HG03159 (cell line): ENCODE measurements at regions not wholly inside any gene's neighbourhood (a gene's known extent, or its start where the extent isn't known, plus 50 kb on each side); places are given as distances from the start of the nearest gene placed in this dataset.

Experiments used
- ATAC-seq: cut with Tn5 transposase; IDR thresholded peaks from one replicate; pipeline ENCODE4 v1.9.1; 2021; ENCODE audit warnings: mild to moderate bottlenecking, moderate library complexity; ENCODE audit not compliant: unreplicated experiment

GRCh38 chr2:145185696-145186095, 665.8 kb upstream of the ZEB2 start:
- no peak for ATAC-seq

GRCh38 chr2:145184741-145185651, 665.1 kb upstream of the ZEB2 start:
- ATAC-seq: no peak

DNA sequence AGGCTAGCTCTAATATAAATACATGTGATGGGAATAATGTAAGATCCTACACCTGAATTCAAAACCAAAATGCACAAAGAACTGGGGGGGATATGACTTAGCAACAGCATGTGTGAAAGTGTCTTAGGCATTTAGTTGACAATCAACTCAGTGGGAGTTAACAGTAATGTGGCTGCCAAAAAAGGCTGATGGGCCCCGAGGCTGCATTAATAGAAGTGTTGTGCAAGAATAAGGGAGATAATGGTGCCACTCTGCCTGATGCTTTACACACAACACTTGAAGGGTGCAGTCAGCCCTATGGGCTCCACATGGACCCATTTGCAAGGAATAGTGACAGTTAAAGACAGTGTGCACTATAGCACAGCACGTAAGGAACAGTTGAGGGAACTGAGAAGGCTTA, 649.4 kb upstream of the ZEB2 start:
- no peak for ATAC-seq

DNA sequence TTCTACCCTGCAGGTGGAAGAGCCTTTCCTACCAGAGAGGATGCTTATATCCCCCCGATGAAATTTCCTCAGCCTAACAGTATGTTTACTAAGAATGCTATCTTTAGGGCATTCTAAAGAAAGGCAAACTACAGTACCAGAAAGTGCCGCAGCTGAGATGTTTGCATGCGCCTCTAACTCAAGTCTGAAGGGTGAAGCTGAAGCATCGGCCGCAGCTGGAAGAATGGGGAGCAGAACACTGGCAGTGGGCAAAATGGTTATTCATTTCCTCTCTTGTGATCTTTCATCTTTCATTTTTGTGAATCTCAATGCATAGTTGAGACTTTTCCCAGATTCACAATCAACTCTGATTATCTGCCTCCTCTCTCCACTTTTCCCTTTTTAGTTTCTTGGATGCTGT, 648.2 kb upstream of the ZEB2 start:
- ATAC-seq: no peak

DNA sequence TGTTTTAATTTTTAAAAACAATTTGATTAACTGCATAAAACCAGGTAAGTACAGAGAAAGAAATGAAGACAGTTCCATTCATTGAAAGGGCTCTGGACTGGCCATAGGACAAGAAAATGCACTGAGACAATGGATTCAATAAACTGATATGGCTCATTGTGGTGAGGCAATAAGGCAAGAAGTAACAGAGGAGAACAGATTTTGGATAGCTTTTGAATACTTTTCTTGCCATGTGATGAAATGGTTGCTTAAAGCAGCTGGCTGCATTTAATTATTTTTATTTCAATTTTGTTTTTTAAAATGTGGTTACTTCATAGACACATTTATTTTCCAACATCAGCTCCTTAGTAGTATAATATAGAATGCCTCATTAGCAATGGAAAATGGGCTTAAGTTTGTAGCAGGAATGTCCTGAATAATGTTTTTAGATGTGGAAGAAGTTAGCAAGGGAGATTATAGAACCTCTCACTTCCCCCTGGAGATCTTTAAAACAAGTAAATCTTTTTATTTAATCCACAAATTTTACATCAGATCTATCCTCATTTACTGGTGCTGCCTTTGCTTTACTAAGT, 646.9 kb upstream of the ZEB2 start:
- ATAC-seq: no peak

DNA sequence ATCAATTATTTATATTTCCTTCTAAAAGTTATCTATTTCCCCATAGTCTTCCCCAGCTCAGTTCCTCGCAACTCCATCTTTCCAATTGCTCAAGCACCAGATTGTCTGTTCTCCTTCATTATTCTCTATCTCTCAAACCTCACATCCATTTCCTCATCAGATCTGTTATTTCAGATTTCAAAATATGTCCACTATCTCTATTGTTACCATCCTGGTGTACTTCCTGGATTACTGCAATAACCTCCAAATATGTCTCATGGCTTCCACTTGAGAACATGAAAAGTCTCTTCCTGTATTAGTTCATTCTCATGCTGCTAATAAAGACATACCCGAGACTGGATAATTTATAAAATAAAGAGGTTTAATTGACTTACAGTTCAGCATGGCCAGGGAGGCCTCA, 641.7 kb upstream of the ZEB2 start:
- no peak for ATAC-seq

GRCh38 chr2:145160855-145161254, 640.9 kb upstream of the ZEB2 start:
- no peak for ATAC-seq

GRCh38 chr2:145159676-145160075, 639.8 kb upstream of the ZEB2 start:
- no peak for ATAC-seq

DNA sequence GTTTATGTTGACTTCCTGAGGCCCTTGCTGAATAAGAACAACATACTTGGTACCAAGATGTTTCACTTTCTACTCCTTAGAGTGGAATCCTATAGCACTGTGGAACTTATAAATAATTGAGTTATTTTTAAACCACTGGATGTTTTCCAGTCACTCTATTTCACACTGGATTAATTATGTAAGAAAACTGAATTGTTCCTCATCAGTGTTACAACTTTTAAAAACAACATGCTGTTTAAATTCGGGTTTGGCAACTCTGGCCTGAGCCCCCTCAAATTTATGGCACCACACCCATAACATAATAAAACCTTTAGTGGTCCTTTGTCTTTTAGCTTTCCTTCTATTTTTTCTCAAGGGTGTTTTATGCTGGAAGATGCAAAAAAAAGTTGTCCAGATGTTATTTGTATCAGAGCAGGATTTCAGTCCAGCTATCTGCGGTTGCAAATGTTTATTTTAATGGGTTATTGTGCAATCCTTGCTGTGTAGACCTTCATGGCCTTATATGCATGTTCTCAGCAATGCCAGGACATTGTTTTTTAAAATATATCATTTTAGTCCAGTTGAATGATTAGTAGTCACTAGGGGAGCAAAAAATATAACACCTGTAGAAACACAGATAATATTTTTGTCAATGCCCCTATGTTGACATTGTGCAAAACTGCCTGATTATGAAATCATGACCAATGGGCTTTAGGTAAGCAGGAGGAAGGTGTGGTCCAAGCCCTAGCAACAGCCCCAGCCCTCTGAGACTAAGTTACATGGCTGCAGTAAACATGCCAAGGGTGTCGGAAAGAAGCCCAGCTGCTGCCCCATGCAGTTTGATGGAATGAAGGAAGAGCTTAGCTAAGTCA, 638.0 kb upstream of the ZEB2 start:
- no peak for ATAC-seq

- no peak for ATAC-seq
These were observed 637.2 kb upstream of the ZEB2 start for GRCh38 chr2:145157036-145157675.

DNA sequence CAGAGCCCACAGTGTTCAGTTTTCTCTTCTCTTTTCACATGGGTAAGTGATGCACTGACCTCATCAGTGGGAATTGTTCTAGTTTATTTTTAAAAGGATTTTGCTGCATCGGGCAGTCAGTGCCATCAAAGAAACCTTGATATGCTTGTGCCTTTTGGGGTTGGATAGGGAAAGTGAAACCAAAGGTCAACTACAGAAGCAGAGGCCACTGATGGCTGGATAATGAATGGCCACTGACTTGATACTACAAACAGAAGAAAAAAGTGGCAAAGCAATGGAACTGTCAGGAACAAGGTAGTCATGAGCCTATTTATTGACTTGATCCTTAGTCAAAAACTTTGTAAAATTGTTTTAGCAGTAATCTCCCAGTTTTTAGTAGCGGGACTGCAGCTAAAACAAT, 636.3 kb upstream of the ZEB2 start:
- no peak for ATAC-seq

GRCh38 chr2:145155196-145155595, 635.3 kb upstream of the ZEB2 start:
- ATAC-seq: no peak

GRCh38 chr2:145154731-145155130, 634.8 kb upstream of the ZEB2 start:
- ATAC-seq: no peak

GRCh38 chr2:145146691-145147090, 626.8 kb upstream of the ZEB2 start:
- ATAC-seq: no peak

GRCh38 chr2:145144131-145144728, 624.3 kb upstream of the ZEB2 start:
- no peak for ATAC-seq

GRCh38 chr2:145141981-145142380, 622.1 kb upstream of the ZEB2 start:
- no peak for ATAC-seq

GRCh38 chr2:145140658-145141057, 620.7 kb upstream of the ZEB2 start:
- no peak for ATAC-seq

- no peak for ATAC-seq
These were observed 618.7 kb upstream of the ZEB2 start for GRCh38 chr2:145138626-145139025.

DNA sequence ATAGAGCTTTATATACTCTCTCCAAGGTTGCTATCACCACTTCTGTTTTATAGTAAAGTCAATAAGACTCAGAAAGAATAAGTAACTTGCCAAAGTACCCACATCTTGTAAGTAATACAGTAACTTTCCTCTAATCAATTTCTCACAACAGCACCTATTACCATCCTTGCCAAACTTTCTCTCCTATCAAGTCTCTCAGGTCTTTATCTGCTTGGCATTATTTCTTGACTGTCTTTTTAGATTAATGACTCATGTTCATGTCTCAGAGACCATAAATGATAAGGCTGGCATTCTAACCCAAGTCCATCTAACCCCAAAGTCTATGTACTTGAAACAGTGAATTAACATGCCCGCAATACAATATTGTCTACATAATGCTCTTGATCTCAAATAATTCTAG, 618.0 kb upstream of the ZEB2 start:
- no peak for ATAC-seq

DNA sequence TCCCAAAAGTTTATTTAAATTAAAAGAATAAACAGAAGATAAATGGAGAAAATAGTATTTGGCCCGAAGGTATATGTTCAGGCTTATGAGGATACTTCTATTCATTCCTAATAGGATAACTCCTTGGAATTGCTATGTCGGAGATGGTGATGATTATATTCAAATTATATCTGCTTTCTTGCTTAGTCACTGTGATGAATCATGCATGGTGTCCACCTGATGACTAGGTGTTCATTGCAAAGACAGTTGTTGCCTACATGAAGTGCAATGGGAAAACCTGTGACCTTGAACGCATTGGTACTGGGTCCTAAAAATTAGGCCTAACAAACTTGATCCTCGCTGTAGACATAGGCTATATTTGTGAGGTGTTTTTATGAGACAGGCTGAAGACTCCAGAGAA, 617.3 kb upstream of the ZEB2 start:
- ATAC-seq: no peak

- no peak for ATAC-seq
These were observed 616.8 kb upstream of the ZEB2 start for GRCh38 chr2:145136702-145137101.
